GM13976 (cell line): ENCODE measurements at regions not wholly inside any gene's neighbourhood (a gene's known extent, or its start where the extent isn't known, plus 50 kb on each side); places are given as distances from the start of the nearest gene placed in this dataset.

Source experiments
- DNase-seq: peaks from one replicate; pipeline ENCODE4 v3.0.0; 2012; ENCODE audit warnings: low spot score
- in situ Hi-C: fragments of 300-500 bp; cut with MboI; formaldehyde crosslinking; loops from one replicate; pipeline ENCODE4 v1.12.0; 2022; ENCODE audit warnings: low sequenced_read_pairs, mixed read lengths, inconsistent platforms; ENCODE audit not compliant: unreplicated experiment
- TF ChIP-seq, protein P1 (sequence below): IDR thresholded peaks from 2 replicates; pipeline ENCODE4 v1.5.1; 2012; ENCODE audit warnings: borderline replicate concordance, mild to moderate bottlenecking; ENCODE audit not compliant: insufficient read depth; ENCODE audit errors: extremely low read depth, missing control alignments, control extremely low read depth

DNA sequence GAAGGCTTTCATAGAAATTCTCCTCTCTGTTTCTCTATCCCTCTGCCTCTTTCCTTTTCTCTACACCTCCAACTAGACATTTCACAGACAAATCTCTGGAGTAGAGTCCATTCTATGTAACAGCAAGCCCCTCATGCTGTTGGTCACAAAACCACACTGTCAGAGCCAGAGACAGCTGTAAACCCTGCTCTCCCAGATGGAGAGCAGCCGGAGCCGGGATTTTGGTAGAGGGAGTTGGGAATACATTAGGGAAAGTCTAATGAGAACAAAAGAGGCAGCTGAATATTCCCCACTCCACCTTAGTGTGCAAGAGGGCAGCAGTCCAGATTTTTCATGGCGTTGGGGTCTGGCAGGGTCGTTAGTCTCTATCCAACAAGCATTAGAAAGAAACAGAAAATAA is 68.3 kb upstream of the EDN1 start:
- DNase-seq: no peak
- TF ChIP-seq, protein P1, sequence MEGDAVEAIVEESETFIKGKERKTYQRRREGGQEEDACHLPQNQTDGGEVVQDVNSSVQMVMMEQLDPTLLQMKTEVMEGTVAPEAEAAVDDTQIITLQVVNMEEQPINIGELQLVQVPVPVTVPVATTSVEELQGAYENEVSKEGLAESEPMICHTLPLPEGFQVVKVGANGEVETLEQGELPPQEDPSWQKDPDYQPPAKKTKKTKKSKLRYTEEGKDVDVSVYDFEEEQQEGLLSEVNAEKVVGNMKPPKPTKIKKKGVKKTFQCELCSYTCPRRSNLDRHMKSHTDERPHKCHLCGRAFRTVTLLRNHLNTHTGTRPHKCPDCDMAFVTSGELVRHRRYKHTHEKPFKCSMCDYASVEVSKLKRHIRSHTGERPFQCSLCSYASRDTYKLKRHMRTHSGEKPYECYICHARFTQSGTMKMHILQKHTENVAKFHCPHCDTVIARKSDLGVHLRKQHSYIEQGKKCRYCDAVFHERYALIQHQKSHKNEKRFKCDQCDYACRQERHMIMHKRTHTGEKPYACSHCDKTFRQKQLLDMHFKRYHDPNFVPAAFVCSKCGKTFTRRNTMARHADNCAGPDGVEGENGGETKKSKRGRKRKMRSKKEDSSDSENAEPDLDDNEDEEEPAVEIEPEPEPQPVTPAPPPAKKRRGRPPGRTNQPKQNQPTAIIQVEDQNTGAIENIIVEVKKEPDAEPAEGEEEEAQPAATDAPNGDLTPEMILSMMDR: no peak
- in situ Hi-C loops: no loop called here

DNA sequence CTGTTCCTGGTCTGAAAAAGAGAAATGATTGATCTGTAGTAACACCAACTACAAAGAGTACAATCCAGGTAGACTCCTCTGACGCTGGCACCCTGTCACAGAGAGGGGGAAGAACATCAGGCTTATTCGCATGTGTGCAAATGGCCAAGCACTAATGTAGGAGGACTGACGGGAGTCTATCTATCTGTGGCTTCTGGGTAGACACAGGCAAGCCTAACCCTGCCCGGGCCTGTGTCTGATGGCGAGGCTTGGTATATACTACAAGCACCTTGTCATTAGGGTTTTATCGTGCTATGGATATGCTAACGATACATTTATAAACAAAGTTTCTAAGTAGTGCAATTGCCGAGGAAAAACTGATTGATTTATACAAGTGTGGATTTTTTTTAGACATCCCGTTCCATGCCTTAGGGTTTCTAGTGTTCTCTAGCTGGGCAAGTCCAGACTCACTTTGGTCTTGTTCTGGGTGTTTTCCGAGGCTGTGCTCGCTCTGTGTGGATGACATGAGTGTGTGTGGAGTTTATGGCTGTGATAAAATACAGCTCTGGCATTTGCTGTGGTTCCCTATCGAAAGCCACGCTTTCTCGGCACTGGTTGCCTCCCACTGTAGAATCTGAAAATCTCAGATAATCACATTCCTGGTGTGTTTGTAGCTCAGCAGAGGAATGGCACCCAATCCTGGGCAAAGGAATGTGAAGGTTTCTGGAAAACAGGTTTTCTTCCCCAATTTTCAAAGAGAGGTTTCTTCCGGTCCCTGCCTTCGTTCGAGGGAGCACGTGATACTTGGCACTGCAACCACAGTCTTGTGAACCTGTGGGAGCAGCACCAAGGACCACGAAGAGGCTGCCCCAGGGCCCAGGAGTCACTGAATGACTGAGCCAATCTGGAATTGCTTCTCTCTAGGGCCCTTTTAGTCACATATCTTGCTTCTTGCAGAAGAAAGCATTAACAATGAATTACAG is 67.5 kb upstream of the EDN1 start:
- TF ChIP-seq, protein P1: no peak
- DNase-seq: no peak
- in situ Hi-C loops: no loop called here

DNA sequence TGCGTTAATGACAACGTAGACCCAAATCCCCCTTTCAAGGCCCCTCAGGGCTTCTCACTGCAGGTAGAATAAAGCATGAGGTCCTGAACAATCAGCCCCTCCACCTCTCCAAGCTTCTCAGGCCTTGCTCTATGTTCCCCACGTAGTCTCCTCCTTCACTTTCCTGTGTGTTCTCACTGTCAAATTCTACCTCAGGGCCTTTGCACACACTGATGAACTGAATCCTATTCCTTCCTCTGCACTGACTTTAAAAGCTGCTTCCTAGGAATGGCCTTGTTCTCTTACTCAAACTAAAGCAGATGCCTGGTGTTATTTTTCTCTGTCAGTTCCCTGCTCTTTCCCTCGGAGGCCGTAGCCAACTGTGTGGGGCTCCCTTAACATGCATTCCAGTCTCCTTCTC is 66.8 kb upstream of the EDN1 start:
- no peak for DNase-seq
- in situ Hi-C loops: no loop called here
- TF ChIP-seq, protein P1: no peak

DNA sequence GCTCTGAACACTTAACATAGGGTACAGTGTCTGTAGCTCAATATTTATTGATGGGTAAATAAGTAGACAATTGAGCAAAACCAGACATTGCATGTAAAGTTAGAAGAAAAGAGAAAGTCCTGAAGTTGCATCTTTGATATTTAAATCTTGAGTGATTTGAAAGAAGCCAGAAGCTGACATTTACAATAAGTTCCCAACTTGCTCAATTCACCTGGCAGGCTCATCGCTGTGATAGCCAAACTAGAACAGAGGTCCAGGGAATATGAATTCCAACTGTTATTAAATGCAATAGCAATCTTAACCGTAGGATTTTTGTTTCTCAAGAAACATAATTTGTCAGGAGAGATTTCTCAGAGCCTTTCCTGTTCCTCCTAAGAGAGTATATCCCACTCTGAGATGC is 65.9 kb upstream of the EDN1 start:
- TF ChIP-seq, protein P1: no peak
- in situ Hi-C loops: no loop called here

DNA sequence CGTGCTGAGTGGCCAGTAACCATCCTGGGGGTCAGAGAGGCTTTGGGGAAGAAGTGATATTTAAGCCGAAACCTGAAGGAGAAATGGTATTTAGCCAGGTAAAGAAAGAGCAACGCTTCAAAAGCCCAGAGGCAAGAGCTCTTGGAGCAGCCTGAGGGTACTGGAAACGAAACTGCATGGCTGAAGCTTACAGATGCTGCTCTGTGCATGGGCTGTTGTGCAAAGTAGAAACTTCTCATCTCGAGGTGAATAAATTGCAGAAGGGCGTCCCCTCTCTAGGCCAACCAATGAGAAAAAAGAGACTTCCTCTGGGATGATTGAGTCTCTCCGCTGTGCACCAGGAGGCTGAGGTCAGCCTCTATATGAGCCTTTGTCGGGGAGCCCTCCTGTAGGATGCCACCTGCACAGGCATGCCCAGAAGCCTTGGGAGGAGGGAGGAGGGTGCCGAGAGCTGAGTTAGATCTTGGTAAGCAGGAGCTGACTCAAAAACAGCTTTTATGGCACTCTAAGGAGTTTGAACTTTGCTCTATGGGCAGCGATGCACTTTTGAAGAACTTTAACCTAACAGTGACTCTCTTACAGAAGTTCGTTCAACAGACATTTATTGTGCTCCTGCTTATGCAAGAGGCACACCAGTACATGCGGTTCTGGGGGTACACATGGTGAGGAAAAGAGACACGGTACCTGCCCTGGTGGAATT is 61.6 kb upstream of the EDN1 start:
- DNase-seq: no peak
- TF ChIP-seq, protein P1: no peak
- in situ Hi-C loops: no loop called here

More for the DNA sequence above, 65.9 kb upstream of the EDN1 start:
- no peak for DNase-seq

DNA sequence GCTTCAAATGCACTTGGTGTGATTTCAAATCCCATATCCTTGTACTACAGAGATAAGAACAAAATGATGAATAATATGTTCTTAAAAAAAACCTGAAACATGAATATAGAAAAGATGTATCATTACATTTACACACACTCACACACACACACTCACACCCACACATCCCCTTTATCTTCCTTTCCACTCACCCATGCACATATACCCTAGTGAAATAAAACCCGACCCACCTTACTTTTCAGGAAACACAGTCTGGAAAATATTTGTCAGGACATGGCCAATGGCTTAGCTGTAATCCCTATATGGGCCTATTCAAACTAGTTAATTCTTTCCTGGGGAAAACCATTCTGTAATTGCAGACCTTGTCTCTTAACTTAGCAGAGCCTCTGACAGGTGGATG is 60.8 kb upstream of the EDN1 start:
- in situ Hi-C loops: no loop called here
- DNase-seq: no peak
- TF ChIP-seq, protein P1: no peak
